Activated CD8-positive, alpha-beta T cell treated with anti-CD3 and anti-CD28 coated beads for 36 hours (primary cell): ENCODE measurements at regions not wholly inside any gene's neighbourhood (a gene's known extent, or its start where the extent isn't known, plus 50 kb on each side); places are given as distances from the start of the nearest gene placed in this dataset.

Source experiments
- ATAC-seq: fragments of 200-7000 bp; cut with Tn5 transposase; one replicate; pipeline ENCODE4 v1.10.0; 2021; ENCODE audit warnings: mild to moderate bottlenecking, moderate library complexity
- CTCF ChIA-PET: fragments of 350-600 bp; sonication (Branson Sonifier 250); formaldehyde crosslinking; loops from one replicate; lab custom pipeline; 2021; ENCODE audit warnings: antibody characterized with exemption; lab: Charles Lee
- POLR2A ChIA-PET: fragments of 350-600 bp; sonication (Branson Sonifier 250); formaldehyde crosslinking; loops from one replicate; lab custom pipeline; 2021; ENCODE audit warnings: antibody characterized with exemption; lab: Charles Lee
- DNase-seq: peaks from one replicate; pipeline ENCODE4 v3.0.0-alpha.2; 2020
- H3K27ac Mint-ChIP-seq: one replicate; pipeline ENCODE4 v1.8.0; 2021; ENCODE audit warnings: mild to moderate bottlenecking, mixed read lengths
- H3K27me3 Mint-ChIP-seq: one replicate; pipeline ENCODE4 v1.8.0; 2021; ENCODE audit warnings: mixed read lengths
- H3K36me3 Mint-ChIP-seq: one replicate; pipeline ENCODE4 v1.8.0; 2021; ENCODE audit warnings: low read depth, mixed read lengths
- H3K4me1 Mint-ChIP-seq: one replicate; pipeline ENCODE4 v1.8.0; 2021; ENCODE audit warnings: low read depth, mixed read lengths
- H3K4me3 Mint-ChIP-seq: one replicate; pipeline ENCODE4 v1.8.0; 2021; ENCODE audit warnings: mild to moderate bottlenecking, moderate library complexity, mixed read lengths
- H3K9me3 Mint-ChIP-seq: one replicate; pipeline ENCODE4 v1.8.0; 2021; ENCODE audit warnings: mixed read lengths
- CTCF ChIP-seq: fragments of 200-600 bp; IDR thresholded peaks from one replicate; pipeline ENCODE4 v1.8.0; 2022; ENCODE audit warnings: antibody characterized with exemption, mild to moderate bottlenecking
- intact Hi-C: fragments of 100-400 bp; cut with micrococcal nuclease; formaldehyde crosslinking; loops from one replicate; pipeline ENCODE4 v1.10.0; 2022

- intact Hi-C loops: loop anchor here (10.0 kb wide), 1 partner anchor 98 kb away; no protein-coding TSS in a partner anchor
- DNase-seq (no peak), ATAC-seq (no peak)
- Mint-ChIP-seq H3K27me3 (peaks cover 12% of the 10 kb centered on the region), H3K4me3 (no peak overlapping the region), H3K4me1 (no peaks in the 10 kb centered on the region), H3K27ac (no peak overlapping the region), H3K36me3 (no peaks in the 10 kb centered on the region), H3K9me3 (no peaks in the 10 kb centered on the region)
- ChIA-PET CTCF (no interaction called here), POLR2A (no interaction called here)
- TF ChIP-seq CTCF: no peak
Measured at GRCh38 chr11:32326522-32326921, 108.8 kb downstream of the WT1 start.

DNA sequence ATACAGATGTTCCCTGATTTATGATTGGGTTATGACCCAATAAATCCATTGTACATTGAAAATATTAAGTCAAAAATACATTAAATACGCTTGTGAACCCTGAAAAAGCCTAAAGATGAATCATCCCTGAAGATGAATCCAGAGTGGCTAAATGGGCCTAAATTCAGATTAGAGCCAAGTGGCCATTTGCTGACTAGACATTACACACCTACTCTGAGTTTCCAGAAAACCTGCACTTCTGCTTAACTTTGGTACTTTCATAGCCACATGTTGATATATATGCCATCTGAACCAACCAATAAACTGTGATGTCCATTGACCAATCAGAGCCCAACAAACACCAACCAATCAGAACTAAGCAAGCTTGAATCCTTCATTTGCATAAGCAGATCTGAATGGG is 106.9 kb downstream of the WT1 start:
- Mint-ChIP-seq H3K27ac (no peak overlapping the region), H3K4me1 (peaks cover 9% of the 10 kb centered on the region), H3K9me3 (no peaks in the 10 kb centered on the region), H3K36me3 (no peaks in the 10 kb centered on the region), H3K4me3 (no peak overlapping the region), H3K27me3 (peaks cover 19% of the 10 kb centered on the region)
- intact Hi-C loops: loop anchor here (10.0 kb wide), 1 partner anchor 96 kb away; no protein-coding TSS in a partner anchor
- no peak for DNase-seq
- no peak for ATAC-seq
- TF ChIP-seq CTCF: no peak
- POLR2A ChIA-PET: no interaction called here
- CTCF ChIA-PET: no interaction called here

GRCh38 chr11:32331098-32331497 is 104.2 kb downstream of the WT1 start:
- H3K4me3 Mint-ChIP-seq: no peak overlapping the region
- CTCF ChIA-PET: interaction anchor here (1.6 kb wide), 1 partner anchor 19 kb away, joined by 6 read pairs; no protein-coding TSS in a partner anchor
- H3K9me3 Mint-ChIP-seq: no peaks in the 10 kb centered on the region
- peaks cover 11% of the 10 kb centered on the region for H3K4me1 Mint-ChIP-seq
- ATAC-seq: no peak
- POLR2A ChIA-PET: no interaction called here
- intact Hi-C loops: no loop called here
- H3K27ac Mint-ChIP-seq: no peak overlapping the region
- H3K36me3 Mint-ChIP-seq: no peaks in the 10 kb centered on the region
- TF ChIP-seq CTCF: no peak
- peaks cover 32% of the 10 kb centered on the region for H3K27me3 Mint-ChIP-seq
- no peak for DNase-seq

DNA sequence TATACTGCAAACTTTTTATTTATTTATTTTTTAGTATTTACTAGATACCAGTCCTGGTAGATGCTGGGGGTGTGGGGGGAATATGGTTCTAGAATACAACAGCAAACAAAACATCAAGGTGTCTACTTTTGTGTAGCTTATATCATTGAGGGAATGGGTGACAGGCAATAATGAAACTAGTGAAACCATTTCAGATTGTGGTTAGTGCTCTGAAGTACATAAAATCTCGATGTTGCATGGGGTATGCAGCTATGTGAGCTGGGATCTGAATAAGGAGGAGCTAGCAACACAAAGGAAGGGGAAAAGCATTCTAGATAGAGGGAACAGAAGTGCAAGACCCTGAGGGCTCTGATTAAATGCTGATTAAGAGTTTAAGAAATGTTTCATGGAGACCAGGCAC is 103.5 kb downstream of the WT1 start:
- no peaks in the 10 kb centered on the region for H3K9me3 Mint-ChIP-seq
- no peak for ATAC-seq
- ChIA-PET POLR2A (no interaction called here), CTCF (interaction anchor here (1.1 to 2.7 kb wide), 3 partner anchors 8 to 29 kb away, joined by 3 to 18 read pairs (median 6); no protein-coding TSS in a partner anchor)
- H3K4me1 Mint-ChIP-seq: peaks cover 11% of the 10 kb centered on the region
- no peak for TF ChIP-seq CTCF
- no peaks in the 10 kb centered on the region for H3K36me3 Mint-ChIP-seq
- no peak for DNase-seq
- no peak overlapping the region for H3K4me3 Mint-ChIP-seq
- H3K27me3 Mint-ChIP-seq: peaks cover 32% of the 10 kb centered on the region
- intact Hi-C loops: no loop called here
- H3K27ac Mint-ChIP-seq: no peak overlapping the region

DNA sequence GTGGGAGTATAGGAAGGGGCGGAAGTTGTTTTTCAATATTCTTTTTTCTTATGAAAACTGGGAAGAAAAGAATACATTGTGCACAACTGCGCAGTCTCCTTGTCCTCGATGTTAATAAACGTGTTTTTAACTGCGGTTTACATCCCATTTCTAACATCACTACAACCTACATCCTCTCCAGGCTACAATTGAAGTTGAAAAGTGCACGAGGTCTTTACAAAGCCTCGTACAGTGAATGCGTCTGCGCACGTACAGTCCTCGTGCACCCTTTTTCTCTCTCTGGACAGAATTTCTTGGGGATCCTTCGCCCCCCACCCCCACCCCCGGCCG is 102.4 kb downstream of the WT1 start:
- TF ChIP-seq CTCF: no peak
- POLR2A ChIA-PET: no interaction called here
- no peaks in the 10 kb centered on the region for H3K36me3 Mint-ChIP-seq
- DNase-seq (no peak), ATAC-seq (no peak)
- peaks cover 11% of the 10 kb centered on the region for H3K4me1 Mint-ChIP-seq
- intact Hi-C loops: no loop called here
- H3K9me3 Mint-ChIP-seq: no peaks in the 10 kb centered on the region
- H3K27ac Mint-ChIP-seq: no peak overlapping the region
- CTCF ChIA-PET: interaction anchor here (0.9 to 2.7 kb wide), 5 partner anchors 9 to 57 kb away, joined by 3 to 18 read pairs (median 9); no protein-coding TSS in a partner anchor
- peaks cover 39% of the 10 kb centered on the region for H3K27me3 Mint-ChIP-seq
- peak overlapping the region; percentile 56 for H3K4me3 Mint-ChIP-seq
